NCI-H1092 treated with DMSO at 0.1 percent for 48 hours (cell line): ENCODE measurements at regions not wholly inside any gene's neighbourhood (a gene's known extent, or its start where the extent isn't known, plus 50 kb on each side); places are given as distances from the start of the nearest gene placed in this dataset.
"Not testable (repeated sequence)": the region's sequence is repeated elsewhere in the genome, so short reads cannot be mapped to it uniquely, and the experiment has no call there.

ENCODE experiments used
- DNase-seq: peaks from one replicate; lab custom pipeline; 2025; lab: John Stamatoyannopoulos, UW

DNA sequence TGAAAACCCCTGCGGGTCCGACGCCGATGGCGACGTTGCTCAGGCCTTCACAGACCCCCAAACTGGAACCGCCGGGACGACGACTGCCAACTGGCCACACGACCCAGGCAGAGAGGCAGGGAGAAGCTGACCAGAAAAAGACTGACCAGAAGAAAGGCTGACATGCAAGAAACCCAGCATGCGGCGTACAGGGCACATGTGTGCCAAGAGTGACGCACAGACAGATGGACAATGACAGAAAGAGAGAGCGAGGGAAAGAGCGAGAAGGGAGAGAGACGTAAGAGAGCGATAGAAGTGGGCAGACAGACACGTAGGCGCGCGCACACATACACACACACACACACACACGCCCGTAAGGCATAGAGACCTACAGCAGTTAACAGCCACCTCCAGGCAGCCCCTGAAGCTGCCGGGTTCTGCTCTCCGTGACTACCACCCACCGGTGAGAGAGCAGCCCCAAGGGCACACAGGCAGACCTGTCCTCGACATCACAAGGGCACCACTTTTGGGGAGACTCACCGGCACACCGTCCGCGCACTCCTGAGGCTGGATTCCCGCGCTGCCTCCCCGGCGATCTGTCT is 67.2 kb upstream of the ZNF527 start:
- DNase-seq: no peak

DNA sequence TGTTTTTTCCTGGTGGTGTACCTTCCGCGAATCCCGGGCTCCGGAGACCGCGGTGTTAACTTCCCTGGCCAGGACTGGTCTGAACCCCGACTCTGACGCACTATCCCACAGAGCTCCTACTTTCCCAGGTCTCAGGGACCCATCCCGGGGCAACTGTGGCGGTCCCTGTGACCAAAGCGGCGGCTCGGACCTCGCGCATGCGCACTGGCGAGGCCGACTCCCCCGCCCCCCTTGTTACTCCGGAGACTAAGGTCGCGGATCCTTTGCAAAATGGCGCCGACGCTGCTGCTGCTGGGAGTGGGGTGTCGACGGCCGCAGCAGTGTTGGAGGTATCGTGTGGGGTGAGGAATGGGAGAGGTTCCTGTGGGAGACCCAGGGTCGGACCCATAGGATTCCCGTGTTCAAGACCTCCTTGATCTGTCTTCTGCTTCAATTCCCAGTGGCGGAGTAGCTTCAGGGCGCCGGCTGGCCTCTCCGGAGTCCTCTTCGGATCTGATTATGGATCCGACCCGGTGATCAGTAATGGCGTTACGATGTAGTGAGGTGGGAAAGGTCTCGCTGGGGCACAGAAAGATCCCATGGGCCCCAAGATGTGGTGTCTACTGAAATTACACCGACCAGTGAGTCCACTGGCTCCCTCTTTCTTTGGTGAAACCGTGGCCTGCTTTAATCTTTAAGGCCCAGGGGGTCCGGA is 66.6 kb upstream of the ZNF527 start:
- no peak for DNase-seq

DNA sequence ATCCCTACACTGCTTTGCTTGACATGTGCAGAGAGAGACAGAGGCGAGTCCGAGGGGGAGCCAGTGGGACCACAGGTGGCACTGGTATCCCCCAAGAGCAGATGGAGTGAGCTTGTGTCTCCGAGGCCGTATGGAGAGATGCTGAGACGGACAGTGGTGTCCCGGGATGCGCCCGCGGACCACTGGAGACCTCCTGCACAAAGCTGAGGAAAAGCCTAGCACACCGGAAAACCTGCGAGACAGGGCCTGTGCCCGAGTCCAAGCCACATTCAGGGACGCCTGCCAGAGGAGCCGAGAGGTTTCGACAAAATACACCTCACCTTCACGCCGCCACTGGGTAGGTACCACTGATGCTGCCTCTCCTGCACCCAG is 66.0 kb upstream of the ZNF527 start:
- no peak for DNase-seq

DNA sequence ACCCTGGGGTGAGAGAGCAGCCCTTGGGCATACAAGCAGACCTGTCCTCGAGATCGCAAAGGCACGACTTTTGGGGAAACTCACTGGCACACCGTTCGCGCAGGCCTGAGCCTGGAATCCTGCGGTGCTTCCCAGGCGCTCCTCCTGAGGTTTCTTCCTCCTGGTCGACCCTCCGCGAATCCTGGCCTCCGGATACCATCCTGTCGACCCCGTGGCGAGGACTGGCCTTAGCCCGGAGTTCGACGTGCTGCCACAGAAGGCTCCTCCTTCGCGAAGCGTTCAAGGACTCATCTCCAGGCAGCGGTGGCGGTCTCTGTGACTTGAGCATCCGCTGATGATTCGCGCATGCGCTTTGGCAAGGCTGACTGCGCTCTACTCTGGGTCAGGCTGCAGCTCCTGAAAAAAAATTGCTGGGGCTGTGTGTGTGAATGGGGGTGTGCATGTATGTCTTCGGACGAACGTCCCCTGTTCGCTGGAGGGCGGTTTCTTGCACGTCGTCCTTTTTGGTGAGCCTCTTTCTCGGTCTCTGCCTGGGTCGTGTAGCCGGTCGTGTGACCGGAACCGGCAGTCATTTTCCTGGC is 64.4 kb upstream of the ZNF527 start:
- no peak for DNase-seq

DNA sequence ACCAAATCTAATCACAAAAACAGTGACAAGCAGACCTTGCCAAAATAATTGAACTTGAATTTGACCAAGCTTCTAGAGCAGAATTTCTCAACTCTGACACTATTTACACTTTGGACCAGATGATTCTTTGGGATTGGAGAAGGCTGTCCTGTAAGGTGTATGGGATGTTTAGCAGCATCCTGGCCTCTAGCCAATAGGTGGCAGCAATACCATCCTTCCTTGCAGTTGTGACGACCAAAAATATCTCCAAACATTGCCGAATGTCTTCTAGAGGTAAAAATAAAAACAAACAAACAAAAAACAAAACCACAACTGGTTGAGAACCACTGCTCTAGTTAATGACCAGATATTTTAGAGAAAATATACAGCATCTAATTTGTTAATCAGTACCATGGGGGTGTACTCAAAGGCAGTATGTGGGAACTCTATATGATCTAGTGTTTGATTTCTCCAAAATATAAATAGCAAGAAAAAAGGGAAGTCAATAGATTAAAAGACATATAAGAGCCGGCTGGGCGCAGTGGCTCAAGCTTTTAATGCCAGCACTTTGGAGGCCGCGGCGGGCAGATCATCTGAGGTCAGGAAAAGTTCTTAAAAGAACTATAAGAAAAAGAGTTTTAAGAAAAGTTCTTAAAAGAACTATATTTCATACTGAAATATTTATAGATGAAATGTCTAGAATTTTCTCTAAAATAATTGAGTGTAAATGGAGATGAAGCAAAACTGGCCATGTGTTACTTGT is 60.9 kb upstream of the ZNF527 start:
- DNase-seq: peak; percentile 0

DNA sequence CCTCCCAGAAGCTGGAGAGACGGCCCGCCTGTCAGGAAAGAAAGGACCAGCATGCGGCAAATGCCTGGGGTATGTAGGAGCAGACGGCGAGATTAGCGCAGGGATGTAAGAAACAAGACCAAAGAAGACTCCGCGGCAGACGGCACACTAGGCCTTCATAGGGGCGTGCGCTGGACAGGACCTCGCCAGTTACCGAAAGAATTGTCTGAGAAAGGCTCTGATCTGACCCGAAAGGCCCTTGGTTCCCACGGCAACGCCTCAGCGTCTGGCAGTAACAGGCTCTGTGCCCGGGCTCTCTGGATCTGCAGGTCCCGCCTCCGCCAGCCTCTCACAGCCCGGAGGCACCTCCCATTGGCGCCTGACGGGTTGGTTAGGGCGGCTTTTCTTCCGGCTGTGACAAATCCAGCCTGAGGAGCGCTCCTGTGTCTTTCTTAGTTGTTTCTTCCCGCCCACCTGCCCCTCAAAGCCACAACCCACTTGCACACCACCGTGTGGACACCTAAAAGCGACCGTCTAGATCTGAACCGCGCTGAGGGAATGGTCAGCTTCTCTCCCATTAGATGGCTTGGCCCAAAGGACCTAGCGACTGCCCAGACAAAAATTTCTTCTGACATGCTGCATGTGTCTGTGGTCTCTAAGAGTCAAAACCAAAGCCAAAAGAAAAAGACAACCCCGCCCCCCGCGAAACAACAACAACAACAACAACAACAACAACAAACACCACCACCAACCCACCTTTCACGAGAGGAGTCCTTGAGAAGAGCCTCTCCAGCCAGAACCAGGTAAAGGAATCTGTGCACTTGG is 58.2 kb upstream of the ZNF527 start:
- DNase-seq: peak; percentile 31

DNA sequence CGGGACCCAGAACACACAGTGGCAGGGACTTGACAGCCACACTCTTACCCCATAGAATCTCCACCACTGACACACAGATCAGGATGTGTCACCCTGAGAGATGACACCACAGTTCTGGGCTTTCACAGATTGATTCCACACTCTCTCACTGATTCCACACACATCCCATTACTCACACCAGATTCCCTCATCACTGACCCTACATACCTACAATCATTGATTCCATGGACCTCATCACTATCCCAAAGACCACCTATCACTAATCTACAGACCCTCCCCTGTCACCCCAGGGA is 57.6 kb upstream of the ZNF527 start:
- DNase-seq: no peak

DNA sequence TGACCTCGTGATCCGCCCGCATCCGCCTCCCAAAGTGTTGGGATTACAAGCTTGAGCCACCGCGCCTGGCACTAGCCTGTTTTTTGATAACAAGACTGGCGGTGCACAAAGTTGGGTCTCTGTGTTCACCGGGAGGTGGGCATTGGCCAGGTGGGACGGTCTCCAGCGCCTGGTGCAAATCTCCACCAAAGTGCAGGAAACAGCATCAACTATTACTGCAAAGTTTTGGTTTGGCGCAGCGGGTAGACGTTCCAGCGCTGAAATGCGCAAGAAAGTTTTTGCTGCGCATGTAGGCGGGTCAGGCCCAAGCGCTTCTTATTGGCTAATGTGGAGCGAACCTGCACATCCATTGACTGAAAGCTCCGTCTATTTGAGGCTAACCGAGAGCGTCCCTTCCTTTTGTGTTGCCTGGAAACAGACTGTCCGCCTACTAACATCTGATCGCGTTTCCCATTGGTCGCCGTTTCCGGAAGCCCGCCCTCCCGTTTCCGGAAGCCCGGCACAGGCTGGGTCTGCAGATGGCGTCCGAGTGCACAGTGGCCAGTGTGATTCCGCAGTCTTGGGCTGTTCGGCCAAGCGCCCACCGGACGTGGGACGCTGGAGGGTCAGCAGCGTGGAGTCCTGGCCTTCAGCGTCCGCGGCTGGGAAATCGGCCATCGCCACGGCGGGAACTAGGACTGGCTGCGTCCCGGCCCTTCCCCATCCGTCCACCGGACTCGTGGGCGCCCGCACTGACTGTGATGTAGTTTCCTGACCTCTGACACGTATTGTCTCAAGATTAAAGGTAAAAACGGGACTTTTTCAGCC is 53.3 kb upstream of the ZNF527 start:
- peak; percentile 95 for DNase-seq

DNA sequence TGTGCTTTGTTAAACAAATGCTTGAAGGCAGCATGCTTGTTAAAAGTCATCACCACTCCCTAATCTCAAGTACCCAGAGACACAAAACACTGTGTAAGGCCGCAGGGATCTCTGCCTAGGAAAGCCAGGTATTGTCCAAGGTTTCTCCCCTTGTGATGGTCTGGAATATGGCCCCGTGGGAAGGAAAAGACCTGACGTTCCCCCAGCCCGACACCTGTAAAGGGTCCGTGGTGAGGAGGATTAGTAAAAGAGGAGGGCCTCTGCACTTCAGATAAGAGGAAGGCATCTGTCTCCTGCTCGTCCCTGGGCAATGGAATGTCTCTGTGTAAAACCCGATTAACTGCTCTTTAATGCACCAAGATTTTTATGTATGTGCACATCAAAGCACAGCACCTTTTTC is 49.9 kb upstream of the ZNF527 start:
- DNase-seq: not testable (repeated sequence)
